Thyroid gland (tissue), 4 donors: ENCODE measurements at regions not wholly inside any gene's neighbourhood (a gene's known extent, or its start where the extent isn't known, plus 50 kb on each side); places are given as distances from the start of the nearest gene placed in this dataset.

Experiments used
- DNase-seq, 2 donors: peaks; one replicate each; pipeline ENCODE4 v3.0.0-alpha.2; 2019
- H3K27ac ChIP-seq, 3 donors: fragments of 200-600 bp; sonication (generic); 1 replicate in 2 of 3; 2 replicates in 1 of 3; pipeline ENCODE4 v1.5.1; 2016 to 2019; ENCODE audit warnings: mild to moderate bottlenecking in 1 of 3, moderate library complexity in 1 of 3
- H3K27me3 ChIP-seq: fragments of 200-600 bp; sonication (generic); one replicate; pipeline ENCODE4 v1.5.1; 2019
- H3K36me3 ChIP-seq, 2 donors: fragments of 200-600 bp; sonication (generic); one replicate each; pipeline ENCODE4 v1.5.1; 2016 to 2019
- H3K4me1 ChIP-seq, 2 donors: fragments of 200-600 bp; sonication (generic); one replicate each; pipeline ENCODE4 v1.5.1; 2017 to 2019
- H3K4me3 ChIP-seq, 3 donors: fragments of 200-600 bp; sonication (generic); replicated peaks in 1 of 3; 1 replicate in 2 of 3; 2 replicates in 1 of 3; pipeline ENCODE4 v1.5.1; 2016; ENCODE audit warnings: mild to moderate bottlenecking in 1 of 3
- H3K9me3 ChIP-seq: fragments of 200-600 bp; sonication (generic); one replicate; pipeline ENCODE4 v1.5.1; 2017
- CTCF ChIP-seq, 6 experiments: fragments of 200-600 bp in 3 of 6; fragments of 450-650 bp in 3 of 6; sonication (generic) in 3 of 6; IDR thresholded peaks; one replicate each; pipeline ENCODE4 v1.5.1; 2016 to 2019; ENCODE audit warnings: antibody characterized with exemption in 6 of 6, mild to moderate bottlenecking in 2 of 6, inconsistent platforms in 1 of 6, moderate library complexity in 1 of 6
- POLR2A ChIP-seq, 2 donors: fragments of 450-650 bp; IDR thresholded peaks; one replicate each; pipeline ENCODE4 v1.6.1; 2017; ENCODE audit warnings: antibody characterized with exemption in 2 of 2, mild to moderate bottlenecking in 2 of 2, moderate library complexity in 1 of 2
- WGBS, 2 donors: methylation state at CpG; one replicate each; pipeline ENCODE4 v1.1.5; 2017; 5-methylcytosine and 5-hydroxymethylcytosine counted together
- intact Hi-C: fragments of 100-400 bp; cut with DNase I; formaldehyde crosslinking; loops from one replicate; pipeline ENCODE4 v1.15.1; 2023

- 49 to 66% methylated on average over 2 of the region's 2 CpGs for WGBS, 2 donors
- Histone ChIP-seq H3K27ac (no peak overlapping the region), H3K9me3 (no peaks in the 10 kb centered on the region), H3K27me3 (no peaks in the 10 kb centered on the region), H3K4me1 (no peaks in the 10 kb centered on the region), H3K36me3 (no peaks in the 10 kb centered on the region), H3K4me3 (no peak overlapping the region)
- intact Hi-C loops = no loop called here
- DNase-seq = no peak
- TF ChIP-seq CTCF (IDR thresholded peaks at IDR 0.05) = no peak
- TF ChIP-seq POLR2A (IDR thresholded peaks at IDR 0.05) = no peak
Measured at GRCh38 chr4:151991884-151992167, 231.0 kb upstream of the GATB start.

- no peaks in the 10 kb centered on the region for H3K4me1 ChIP-seq
- 68 to 76% methylated on average over 10 of the region's 10 CpGs for WGBS, 2 donors
- no peak overlapping the region for H3K27ac ChIP-seq
- H3K9me3 ChIP-seq = no peaks in the 10 kb centered on the region
- TF ChIP-seq POLR2A (IDR thresholded peaks at IDR 0.05) (no peak), CTCF (IDR thresholded peaks at IDR 0.05) (no peak)
- H3K4me3 ChIP-seq = no peak overlapping the region
- intact Hi-C loops = no loop called here
- no peak for DNase-seq
- H3K36me3 ChIP-seq = no peaks in the 10 kb centered on the region
- no peaks in the 10 kb centered on the region for H3K27me3 ChIP-seq
Measured at GRCh38 chr4:151991001-151991883, 230.4 kb upstream of the GATB start.

GRCh38 chr4:151990201-151990600 lies 229.4 kb upstream of the GATB start:
- Histone ChIP-seq H3K27me3 (no peaks in the 10 kb centered on the region), H3K9me3 (no peaks in the 10 kb centered on the region), H3K4me3 (no peak overlapping the region), H3K27ac (no peak overlapping the region), H3K4me1 (no peaks in the 10 kb centered on the region), H3K36me3 (no peaks in the 10 kb centered on the region)
- no peak for TF ChIP-seq POLR2A (IDR thresholded peaks at IDR 0.05)
- TF ChIP-seq CTCF (IDR thresholded peaks at IDR 0.05) = no peak
- DNase-seq = no peak
- 89 to 91% methylated on average over 4 of the region's 4 CpGs for WGBS, 2 donors
- intact Hi-C loops = no loop called here

- Histone ChIP-seq H3K9me3 (no peaks in the 10 kb centered on the region), H3K4me3 (no peak overlapping the region), H3K36me3 (no peaks in the 10 kb centered on the region), H3K27ac (no peak overlapping the region), H3K27me3 (no peaks in the 10 kb centered on the region), H3K4me1 (no peaks in the 10 kb centered on the region)
- intact Hi-C loops = no loop called here
- DNase-seq = no peak
- TF ChIP-seq CTCF (IDR thresholded peaks at IDR 0.05) = no peak
- TF ChIP-seq POLR2A (IDR thresholded peaks at IDR 0.05) = no peak
- 93 to 96% methylated on average over 2 of the region's 2 CpGs for WGBS, 2 donors
Measured at GRCh38 chr4:151988591-151988990, 227.8 kb upstream of the GATB start.

GRCh38 chr4:151987606-151988005 lies 226.8 kb upstream of the GATB start:
- Histone ChIP-seq H3K36me3 (no peaks in the 10 kb centered on the region), H3K9me3 (no peaks in the 10 kb centered on the region), H3K4me3 (no peak overlapping the region), H3K27me3 (no peaks in the 10 kb centered on the region), H3K4me1 (no peaks in the 10 kb centered on the region), H3K27ac (no peak overlapping the region)
- intact Hi-C loops = no loop called here
- DNase-seq = no peak
- WGBS, 2 donors = 95 to 96% methylated on average over 4 of the region's 4 CpGs
- TF ChIP-seq POLR2A (IDR thresholded peaks at IDR 0.05) = no peak
- TF ChIP-seq CTCF (IDR thresholded peaks at IDR 0.05) = no peak
